ENCODE measurements at regions not wholly inside any gene's neighbourhood (a gene's known extent, or its start where the extent isn't known, plus 50 kb on each side); places are given as distances from the start of the nearest gene placed in this dataset.

DNA sequence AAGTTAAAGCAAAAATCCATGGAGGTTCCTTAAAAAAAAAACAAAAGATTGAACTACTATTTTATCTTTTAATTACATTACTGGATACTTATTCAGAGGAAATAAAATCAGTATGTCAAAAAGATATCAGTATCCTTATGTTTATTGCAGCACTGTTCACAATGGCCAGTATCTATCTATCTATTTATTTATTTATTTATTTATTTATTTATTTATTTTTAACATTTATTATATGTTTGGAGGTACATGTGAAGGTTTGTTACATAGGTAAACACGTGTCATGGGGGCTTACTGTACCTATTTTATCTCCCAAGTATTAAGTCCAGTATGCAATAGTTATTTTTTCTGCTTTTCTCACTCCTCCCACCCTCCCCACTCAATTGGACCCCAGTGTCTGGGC is 881.1 kb upstream of the POU3F4 start:
- TF ChIP-seq SIN3A (conservative IDR thresholded peaks at IDR 0.05 in 1 of 2, IDR thresholded peaks at IDR 0.05 in 1 of 2; ENCODE audit: low read depth in 1 of 2, low read length in 2 of 2), result no peak
- TF ChIP-seq, protein P1, sequence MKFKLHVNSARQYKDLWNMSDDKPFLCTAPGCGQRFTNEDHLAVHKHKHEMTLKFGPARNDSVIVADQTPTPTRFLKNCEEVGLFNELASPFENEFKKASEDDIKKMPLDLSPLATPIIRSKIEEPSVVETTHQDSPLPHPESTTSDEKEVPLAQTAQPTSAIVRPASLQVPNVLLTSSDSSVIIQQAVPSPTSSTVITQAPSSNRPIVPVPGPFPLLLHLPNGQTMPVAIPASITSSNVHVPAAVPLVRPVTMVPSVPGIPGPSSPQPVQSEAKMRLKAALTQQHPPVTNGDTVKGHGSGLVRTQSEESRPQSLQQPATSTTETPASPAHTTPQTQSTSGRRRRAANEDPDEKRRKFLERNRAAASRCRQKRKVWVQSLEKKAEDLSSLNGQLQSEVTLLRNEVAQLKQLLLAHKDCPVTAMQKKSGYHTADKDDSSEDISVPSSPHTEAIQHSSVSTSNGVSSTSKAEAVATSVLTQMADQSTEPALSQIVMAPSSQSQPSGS (IDR thresholded peaks at IDR 0.05; ENCODE audit: low read length), result no peak
- TF ChIP-seq, protein P2, sequence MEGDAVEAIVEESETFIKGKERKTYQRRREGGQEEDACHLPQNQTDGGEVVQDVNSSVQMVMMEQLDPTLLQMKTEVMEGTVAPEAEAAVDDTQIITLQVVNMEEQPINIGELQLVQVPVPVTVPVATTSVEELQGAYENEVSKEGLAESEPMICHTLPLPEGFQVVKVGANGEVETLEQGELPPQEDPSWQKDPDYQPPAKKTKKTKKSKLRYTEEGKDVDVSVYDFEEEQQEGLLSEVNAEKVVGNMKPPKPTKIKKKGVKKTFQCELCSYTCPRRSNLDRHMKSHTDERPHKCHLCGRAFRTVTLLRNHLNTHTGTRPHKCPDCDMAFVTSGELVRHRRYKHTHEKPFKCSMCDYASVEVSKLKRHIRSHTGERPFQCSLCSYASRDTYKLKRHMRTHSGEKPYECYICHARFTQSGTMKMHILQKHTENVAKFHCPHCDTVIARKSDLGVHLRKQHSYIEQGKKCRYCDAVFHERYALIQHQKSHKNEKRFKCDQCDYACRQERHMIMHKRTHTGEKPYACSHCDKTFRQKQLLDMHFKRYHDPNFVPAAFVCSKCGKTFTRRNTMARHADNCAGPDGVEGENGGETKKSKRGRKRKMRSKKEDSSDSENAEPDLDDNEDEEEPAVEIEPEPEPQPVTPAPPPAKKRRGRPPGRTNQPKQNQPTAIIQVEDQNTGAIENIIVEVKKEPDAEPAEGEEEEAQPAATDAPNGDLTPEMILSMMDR (IDR thresholded peaks at IDR 0.05; ENCODE audit: control extremely low read depth in 1 of 3, insufficient read depth in 1 of 3, low read depth in 1 of 3, low read length in 3 of 3), result no peak
- TF ChIP-seq JUND (IDR thresholded peaks at IDR 0.05; ENCODE audit: low read length), result no peak
- TF ChIP-seq, protein P3, sequence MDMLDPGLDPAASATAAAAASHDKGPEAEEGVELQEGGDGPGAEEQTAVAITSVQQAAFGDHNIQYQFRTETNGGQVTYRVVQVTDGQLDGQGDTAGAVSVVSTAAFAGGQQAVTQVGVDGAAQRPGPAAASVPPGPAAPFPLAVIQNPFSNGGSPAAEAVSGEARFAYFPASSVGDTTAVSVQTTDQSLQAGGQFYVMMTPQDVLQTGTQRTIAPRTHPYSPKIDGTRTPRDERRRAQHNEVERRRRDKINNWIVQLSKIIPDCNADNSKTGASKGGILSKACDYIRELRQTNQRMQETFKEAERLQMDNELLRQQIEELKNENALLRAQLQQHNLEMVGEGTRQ (IDR thresholded peaks at IDR 0.05; ENCODE audit: low read length), result no peak
- TF ChIP-seq CHD1 (IDR thresholded peaks at IDR 0.05; ENCODE audit: low read depth, low read length), result no peak
- no peak for TF ChIP-seq YY1 (IDR thresholded peaks at IDR 0.05; ENCODE audit: low read depth, low read length)
- TF ChIP-seq EP300 (IDR thresholded peaks at IDR 0.05; ENCODE audit: borderline replicate concordance in 1 of 2, low read depth in 2 of 2, low read length in 2 of 2), result no peak
- no peak for TF ChIP-seq POLR2A (IDR thresholded peaks at IDR 0.05; ENCODE audit: control extremely low read depth in 1 of 2, low read depth in 2 of 2, low read length in 2 of 2)
- no peak for TF ChIP-seq MAFK (IDR thresholded peaks at IDR 0.05; ENCODE audit: low read depth, low read length)

All from H1 (cell line).